ENCODE measurements at regions not wholly inside any gene's neighbourhood (a gene's known extent, or its start where the extent isn't known, plus 50 kb on each side); places are given as distances from the start of the nearest gene placed in this dataset.

DNA sequence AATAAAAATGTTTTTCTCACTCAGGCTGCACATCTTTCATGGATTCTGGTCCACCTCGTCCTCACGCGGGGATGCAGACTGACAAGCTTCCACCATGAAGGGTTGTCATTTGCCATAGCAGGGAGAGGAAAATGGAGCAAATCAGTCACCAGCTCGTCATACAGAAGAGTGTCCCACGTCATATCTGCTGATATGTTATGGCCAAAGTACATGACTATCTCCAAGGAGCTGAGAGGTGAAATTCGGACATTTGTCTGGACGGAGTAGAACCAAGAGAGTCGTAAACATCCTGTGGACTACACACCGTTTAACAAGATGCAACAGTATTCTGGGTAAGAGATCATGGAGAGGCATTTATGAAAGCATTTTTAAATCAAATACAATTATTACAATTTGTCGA lies 75.3 kb upstream of the MYOCD start:
- no peaks in the 10 kb centered on the region for H3K4me1 ChIP-seq (ENCODE audit: control insufficient read depth, insufficient read depth, low read length)
- H4K20me1 ChIP-seq (ENCODE audit: control insufficient read depth, insufficient read depth) = no peaks in the 10 kb centered on the region
- POLR2A ChIA-PET = interaction anchor here (0.6 kb wide), 1 partner anchor 1929 kb away, joined by 4 read pairs; no protein-coding TSS in a partner anchor
- no peak overlapping the region for H2AFZ ChIP-seq (ENCODE audit: control insufficient read depth, low read depth, low read length)
- 49% methylated on average over 10 of the region's 10 CpGs for WGBS (ENCODE audit: insufficient coverage, insufficient replicate concordance, low lambda C conversion rate, missing lambda C conversion rate)
- no TSS peak for BruUV-seq (replicated peaks)
- H3K4me2 ChIP-seq (ENCODE audit: control insufficient read depth, insufficient read depth) = no peak overlapping the region
- in situ Hi-C loops (cut with MboI) (no loop called here), intact Hi-C loops (cut with micrococcal nuclease; ENCODE audit: unreplicated experiment) (no loop called here)
- RAD21 ChIA-PET (ENCODE audit: unreplicated experiment) = no interaction called here
- H3K9me3 ChIP-seq (replicated peaks; ENCODE audit: control insufficient read depth, insufficient read depth, low read length) = no peaks in the 10 kb centered on the region
- no peak overlapping the region for H3K27ac ChIP-seq (ENCODE audit: control insufficient read depth, insufficient read depth)
- H3K4me3 ChIP-seq = no peak overlapping the region
- SMC1A ChIA-PET (ENCODE audit: uncharacterized antibody, unreplicated experiment) = no interaction called here
- no peaks in the 10 kb centered on the region for H3K79me2 ChIP-seq (ENCODE audit: control insufficient read depth, insufficient read depth, low read length)
- H3K27me3 ChIP-seq (replicated peaks in 1 of 2; ENCODE audit: control insufficient read depth in 2 of 2, insufficient read depth in 2 of 2, low read length in 1 of 2) = no peaks in the 10 kb centered on the region
- CTCF ChIA-PET = no interaction called here
- FAIRE-seq (no peak), DNase-seq (ENCODE audit: low read depth, low spot score) (no peak), ATAC-seq (no peak)
- TF ChIP-seq HDGF (IDR thresholded peaks at IDR 0.05) (no peak), FOXK2 (IDR thresholded peaks at IDR 0.05) (no peak), NBN (IDR thresholded peaks at IDR 0.05) (no peak), MTA2 (IDR thresholded peaks at IDR 0.05; ENCODE audit: low read depth) (no peak), SREBF1 (IDR thresholded peaks at IDR 0.05; ENCODE audit: low read length) (no peak), RCOR1 (conservative IDR thresholded peaks at IDR 0.05; ENCODE audit: low read depth, low read length) (no peak)
- H3K9ac ChIP-seq (ENCODE audit: control insufficient read depth, insufficient read depth, low read length) = no peak overlapping the region
- no peaks in the 10 kb centered on the region for H3K36me3 ChIP-seq (ENCODE audit: control insufficient read depth in 2 of 2, insufficient read depth in 2 of 2, low read length in 1 of 2)

DNA sequence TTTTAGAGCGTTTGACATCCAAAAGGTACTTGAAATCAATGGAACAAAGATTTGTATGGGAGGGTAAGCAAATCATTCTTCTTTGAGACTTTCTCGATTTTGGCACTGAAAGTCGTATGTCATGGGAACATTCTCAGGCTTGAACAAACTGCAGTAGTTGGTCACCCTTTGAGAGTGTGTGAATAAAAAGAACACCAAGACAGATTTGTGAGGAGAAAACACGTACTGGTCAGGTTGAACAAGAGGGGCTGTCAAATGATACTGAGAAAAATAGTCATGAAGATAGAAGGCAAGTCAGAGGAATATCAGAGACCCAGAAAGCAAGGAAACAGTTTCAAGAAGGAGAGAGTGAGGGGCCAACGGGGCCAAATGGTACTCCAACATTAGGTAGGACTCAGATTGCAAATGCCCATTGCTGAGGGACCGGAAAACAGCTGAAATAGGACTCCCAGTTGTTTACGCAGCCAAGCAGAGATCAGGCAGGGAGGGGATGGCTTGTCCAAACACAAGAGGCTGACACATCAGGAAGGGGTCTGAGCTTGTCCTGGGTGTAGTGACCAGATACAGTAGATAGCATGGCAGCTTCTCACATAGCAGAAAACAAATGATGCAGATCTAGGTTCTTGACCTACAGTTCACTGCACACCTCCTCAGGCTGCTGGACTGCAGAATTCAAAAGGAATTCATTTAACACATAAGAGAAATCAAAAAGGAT lies 74.5 kb upstream of the MYOCD start:
- ChIA-PET CTCF (no interaction called here), POLR2A (no interaction called here), RAD21 (ENCODE audit: unreplicated experiment) (no interaction called here), SMC1A (ENCODE audit: uncharacterized antibody, unreplicated experiment) (no interaction called here)
- Histone ChIP-seq H3K27ac (ENCODE audit: control insufficient read depth, insufficient read depth) (no peak overlapping the region), H3K4me3 (no peak overlapping the region), H4K20me1 (ENCODE audit: control insufficient read depth, insufficient read depth) (no peaks in the 10 kb centered on the region), H3K4me2 (ENCODE audit: control insufficient read depth, insufficient read depth) (no peak overlapping the region), H3K4me1 (ENCODE audit: control insufficient read depth, insufficient read depth, low read length) (no peaks in the 10 kb centered on the region), H3K27me3 (replicated peaks in 1 of 2; ENCODE audit: control insufficient read depth in 2 of 2, insufficient read depth in 2 of 2, low read length in 1 of 2) (no peaks in the 10 kb centered on the region), H3K36me3 (ENCODE audit: control insufficient read depth in 2 of 2, insufficient read depth in 2 of 2, low read length in 1 of 2) (no peaks in the 10 kb centered on the region), H3K79me2 (ENCODE audit: control insufficient read depth, insufficient read depth, low read length) (no peaks in the 10 kb centered on the region), H2AFZ (ENCODE audit: control insufficient read depth, low read depth, low read length) (no peak overlapping the region), H3K9me3 (replicated peaks; ENCODE audit: control insufficient read depth, insufficient read depth, low read length) (no peaks in the 10 kb centered on the region), H3K9ac (ENCODE audit: control insufficient read depth, insufficient read depth, low read length) (no peak overlapping the region)
- no TSS peak for BruUV-seq (replicated peaks)
- in situ Hi-C loops (cut with MboI) = no loop called here
- FAIRE-seq (no peak), ATAC-seq (no peak), DNase-seq (ENCODE audit: low read depth, low spot score) (no peak)
- intact Hi-C loops (cut with micrococcal nuclease; ENCODE audit: unreplicated experiment) = no loop called here
- 24% methylated on average over 6 of the region's 7 CpGs for WGBS (ENCODE audit: insufficient coverage, insufficient replicate concordance, low lambda C conversion rate, missing lambda C conversion rate)
- TF ChIP-seq STAT1 (conservative IDR thresholded peaks at IDR 0.05) = no peak
- TF ChIP-seq RUNX3 (IDR thresholded peaks at IDR 0.05; ENCODE audit: low read length) = no peak
- TF ChIP-seq, protein P1, sequence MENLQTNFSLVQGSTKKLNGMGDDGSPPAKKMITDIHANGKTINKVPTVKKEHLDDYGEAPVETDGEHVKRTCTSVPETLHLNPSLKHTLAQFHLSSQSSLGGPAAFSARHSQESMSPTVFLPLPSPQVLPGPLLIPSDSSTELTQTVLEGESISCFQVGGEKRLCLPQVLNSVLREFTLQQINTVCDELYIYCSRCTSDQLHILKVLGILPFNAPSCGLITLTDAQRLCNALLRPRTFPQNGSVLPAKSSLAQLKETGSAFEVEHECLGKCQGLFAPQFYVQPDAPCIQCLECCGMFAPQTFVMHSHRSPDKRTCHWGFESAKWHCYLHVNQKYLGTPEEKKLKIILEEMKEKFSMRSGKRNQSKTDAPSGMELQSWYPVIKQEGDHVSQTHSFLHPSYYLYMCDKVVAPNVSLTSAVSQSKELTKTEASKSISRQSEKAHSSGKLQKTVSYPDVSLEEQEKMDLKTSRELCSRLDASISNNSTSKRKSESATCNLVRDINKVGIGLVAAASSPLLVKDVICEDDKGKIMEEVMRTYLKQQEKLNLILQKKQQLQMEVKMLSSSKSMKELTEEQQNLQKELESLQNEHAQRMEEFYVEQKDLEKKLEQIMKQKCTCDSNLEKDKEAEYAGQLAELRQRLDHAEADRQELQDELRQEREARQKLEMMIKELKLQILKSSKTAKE (IDR thresholded peaks at IDR 0.05; ENCODE audit: low read depth, poor library complexity, severe bottlenecking) = no peak
- no peak for TF ChIP-seq NBN (IDR thresholded peaks at IDR 0.05)
- TF ChIP-seq BHLHE40 (IDR thresholded peaks at IDR 0.05; ENCODE audit: borderline replicate concordance in 1 of 2, low read depth in 2 of 2, low read length in 1 of 2) = no peak
- no peak for TF ChIP-seq POU2F2 (IDR thresholded peaks at IDR 0.05; ENCODE audit: borderline replicate concordance, low read depth, low read length)
- TF ChIP-seq, protein P2, sequence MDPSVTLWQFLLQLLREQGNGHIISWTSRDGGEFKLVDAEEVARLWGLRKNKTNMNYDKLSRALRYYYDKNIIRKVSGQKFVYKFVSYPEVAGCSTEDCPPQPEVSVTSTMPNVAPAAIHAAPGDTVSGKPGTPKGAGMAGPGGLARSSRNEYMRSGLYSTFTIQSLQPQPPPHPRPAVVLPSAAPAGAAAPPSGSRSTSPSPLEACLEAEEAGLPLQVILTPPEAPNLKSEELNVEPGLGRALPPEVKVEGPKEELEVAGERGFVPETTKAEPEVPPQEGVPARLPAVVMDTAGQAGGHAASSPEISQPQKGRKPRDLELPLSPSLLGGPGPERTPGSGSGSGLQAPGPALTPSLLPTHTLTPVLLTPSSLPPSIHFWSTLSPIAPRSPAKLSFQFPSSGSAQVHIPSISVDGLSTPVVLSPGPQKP (IDR thresholded peaks at IDR 0.05; ENCODE audit: low read depth, low read length) = no peak
- TF ChIP-seq JUNB (IDR thresholded peaks at IDR 0.05) = no peak
- TF ChIP-seq EGR1 (IDR thresholded peaks at IDR 0.05; ENCODE audit: borderline replicate concordance in 1 of 2, low read depth in 2 of 2, low read length in 2 of 2) = no peak
- TF ChIP-seq, protein P3, sequence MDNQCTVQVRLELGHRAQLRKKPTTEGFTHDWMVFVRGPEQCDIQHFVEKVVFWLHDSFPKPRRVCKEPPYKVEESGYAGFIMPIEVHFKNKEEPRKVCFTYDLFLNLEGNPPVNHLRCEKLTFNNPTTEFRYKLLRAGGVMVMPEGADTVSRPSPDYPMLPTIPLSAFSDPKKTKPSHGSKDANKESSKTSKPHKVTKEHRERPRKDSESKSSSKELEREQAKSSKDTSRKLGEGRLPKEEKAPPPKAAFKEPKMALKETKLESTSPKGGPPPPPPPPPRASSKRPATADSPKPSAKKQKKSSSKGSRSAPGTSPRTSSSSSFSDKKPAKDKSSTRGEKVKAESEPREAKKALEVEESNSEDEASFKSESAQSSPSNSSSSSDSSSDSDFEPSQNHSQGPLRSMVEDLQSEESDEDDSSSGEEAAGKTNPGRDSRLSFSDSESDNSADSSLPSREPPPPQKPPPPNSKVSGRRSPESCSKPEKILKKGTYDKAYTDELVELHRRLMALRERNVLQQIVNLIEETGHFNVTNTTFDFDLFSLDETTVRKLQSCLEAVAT (IDR thresholded peaks at IDR 0.05) = no peak

Measured in GM12878 (cell line).